Liver (tissue), 3 donors: ENCODE measurements at regions not wholly inside any gene's neighbourhood (a gene's known extent, or its start where the extent isn't known, plus 50 kb on each side); places are given as distances from the start of the nearest gene placed in this dataset.

Experiments
- CTCF ChIP-seq: fragments of 150-350 bp; IDR thresholded peaks from 2 replicates; pipeline ENCODE4 v1.5.1; 2017; ENCODE audit warnings: improper control_type of control experiment, low read depth, low read length; ENCODE audit not compliant: missing input control
- JUND ChIP-seq, 2 donors: IDR thresholded peaks; 2 replicates each; pipeline ENCODE4 v1.6.1; 2016; ENCODE audit warnings: antibody characterized with exemption in 2 of 2
- REST ChIP-seq: IDR thresholded peaks from 2 replicates; pipeline ENCODE4 v1.6.1; 2016; ENCODE audit warnings: antibody characterized with exemption, mild to moderate bottlenecking
- TAF1 ChIP-seq: conservative IDR thresholded peaks from 2 replicates; pipeline ENCODE4 v1.6.1; 2016; ENCODE audit warnings: antibody characterized with exemption, mild to moderate bottlenecking
- YY1 ChIP-seq: IDR thresholded peaks from 2 replicates; pipeline ENCODE4 v1.6.1; 2016; ENCODE audit warnings: antibody characterized with exemption, mild to moderate bottlenecking
- TF ChIP-seq, protein P1 (sequence below): IDR thresholded peaks from 2 replicates; pipeline ENCODE4 v1.6.1; 2016; ENCODE audit warnings: antibody characterized with exemption
- donor health status: healthy.
- donor health status: healthy.

- TF ChIP-seq REST (no peak), CTCF (no peak), JUND (IDR thresholded peaks at IDR 0.05) (no peak), TAF1 (no peak), YY1 (no peak)
- TF ChIP-seq, protein P1, sequence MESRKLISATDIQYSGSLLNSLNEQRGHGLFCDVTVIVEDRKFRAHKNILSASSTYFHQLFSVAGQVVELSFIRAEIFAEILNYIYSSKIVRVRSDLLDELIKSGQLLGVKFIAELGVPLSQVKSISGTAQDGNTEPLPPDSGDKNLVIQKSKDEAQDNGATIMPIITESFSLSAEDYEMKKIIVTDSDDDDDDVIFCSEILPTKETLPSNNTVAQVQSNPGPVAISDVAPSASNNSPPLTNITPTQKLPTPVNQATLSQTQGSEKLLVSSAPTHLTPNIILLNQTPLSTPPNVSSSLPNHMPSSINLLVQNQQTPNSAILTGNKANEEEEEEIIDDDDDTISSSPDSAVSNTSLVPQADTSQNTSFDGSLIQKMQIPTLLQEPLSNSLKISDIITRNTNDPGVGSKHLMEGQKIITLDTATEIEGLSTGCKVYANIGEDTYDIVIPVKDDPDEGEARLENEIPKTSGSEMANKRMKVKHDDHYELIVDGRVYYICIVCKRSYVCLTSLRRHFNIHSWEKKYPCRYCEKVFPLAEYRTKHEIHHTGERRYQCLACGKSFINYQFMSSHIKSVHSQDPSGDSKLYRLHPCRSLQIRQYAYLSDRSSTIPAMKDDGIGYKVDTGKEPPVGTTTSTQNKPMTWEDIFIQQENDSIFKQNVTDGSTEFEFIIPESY, result no peak
Measured at GRCh38 chr2:75375646-75376582, 176.6 kb upstream of the TACR1 start.
